Pancreas (tissue), 10 donors: ENCODE measurements at regions not wholly inside any gene's neighbourhood (a gene's known extent, or its start where the extent isn't known, plus 50 kb on each side); places are given as distances from the start of the nearest gene placed in this dataset.

Experiments
- ATAC-seq, 4 donors: fragments of 200-7000 bp; cut with Tn5 transposase; one replicate each; pipeline versions ENCODE4 v1.8.0 to v1.9.1; 2020; ENCODE audit warnings: mild to moderate bottlenecking in 4 of 4, moderate library complexity in 4 of 4
- DNase-seq, 6 donors: peaks; one replicate each; pipeline ENCODE4 v3.0.0-alpha.2; 2020
- FAIRE-seq: peaks from 2 replicates; lab custom pipeline; 2012; peaks lifted over from hg19 to GRCh38; lab: Jason Lieb, UNC
- H3K27ac ChIP-seq, 4 donors: fragments of 200-600 bp; sonication (generic); 1 replicate in 3 of 4; 2 replicates in 1 of 4; pipeline versions ENCODE4 v1.5.0 to v1.8.0; 2020
- H3K27me3 ChIP-seq, 4 donors: fragments of 200-600 bp; one replicate each; pipeline ENCODE4 v1.8.0; 2021
- H3K36me3 ChIP-seq, 3 donors: fragments of 200-600 bp; sonication (generic) in 1 of 3; one replicate each; pipeline versions ENCODE4 v1.5.0 to v1.8.0; 2020 to 2021
- H3K4me1 ChIP-seq, 3 donors: fragments of 200-600 bp; one replicate each; pipeline ENCODE4 v1.8.0; 2021
- H3K4me3 ChIP-seq, 4 donors: fragments of 200-600 bp; sonication (generic) in 2 of 4; one replicate each; pipeline versions ENCODE4 v1.5.0 to v1.8.0; 2020 to 2021
- H3K9me3 ChIP-seq, 4 donors: fragments of 200-600 bp; one replicate each; pipeline ENCODE4 v1.8.0; 2021
- CTCF ChIP-seq, 4 donors: fragments of 200-600 bp; sonication (generic) in 3 of 4; IDR thresholded peaks; one replicate each; pipeline versions ENCODE4 v1.5.0 to v1.8.0; 2021; ENCODE audit warnings: antibody characterized with exemption in 4 of 4
- WGBS, 2 donors: extraction: QIAGEN DNeasy Blood & Tissue Kit; methylation state at CpG; one replicate each; pipeline ENCODE4 v1.1.7; 2013; 5-methylcytosine and 5-hydroxymethylcytosine counted together
- intact Hi-C, 3 donors: fragments of 100-400 bp; cut with DNase I; formaldehyde crosslinking; loops; one replicate each; pipeline versions ENCODE4 v1.11.1 to v1.14.2; 2022
- donor health status: healthy with polysubstance abuse.
- donor health status: DM: no; HTN: no; CAD: no; lungs with moderate emphysema.
- donor health status: DM: no; HTN: no; CAD: no.
- donor health status: control.
- donor health status: control.
- donor health status: Bipolar disorder and iron deficiency.
- donor health status: DM: yes; HTN: yes; CAD: no.
- donor health status: DM: no; HTN: no; CAD: no.
- donor health status: DM: no; HTN: no; CAD: no.
- donor health status: DM: yes; HTN: yes; CAD: no.

DNA sequence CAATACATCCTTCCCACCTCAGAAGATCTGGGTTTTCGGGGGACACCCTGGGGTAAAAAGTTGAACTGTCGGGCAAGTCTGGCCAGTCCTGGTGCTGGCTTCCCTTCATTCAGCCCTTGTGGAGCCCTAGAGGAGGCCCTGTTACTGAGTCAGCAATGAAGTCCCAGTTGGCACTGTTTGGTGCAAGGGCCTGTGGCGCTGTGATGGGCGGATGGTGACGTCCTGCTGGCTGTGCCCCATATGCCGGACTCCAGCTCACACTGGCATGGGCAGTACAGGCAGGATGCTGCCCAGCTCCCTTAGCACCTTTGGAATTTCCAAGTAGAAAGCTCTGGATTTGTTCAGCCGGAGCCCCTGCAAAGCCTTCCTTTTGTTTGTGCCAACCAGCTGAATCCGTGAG, 186.2 kb upstream of the PMEPA1 start:
- no peak for TF ChIP-seq CTCF (IDR thresholded peaks at IDR 0.05)
- FAIRE-seq (no peak), DNase-seq (no peak), ATAC-seq (no peak)
- no peaks in the 10 kb centered on the region for H3K36me3 ChIP-seq
- H3K27ac ChIP-seq, result no peak overlapping the region
- no peaks in the 10 kb centered on the region for H3K9me3 ChIP-seq
- WGBS, 2 donors, result 77 to 80% methylated on average over 8 of the region's 8 CpGs
- H3K4me3 ChIP-seq, result no peak overlapping the region
- H3K27me3 ChIP-seq, result no peaks in the 10 kb centered on the region
- intact Hi-C loops, result no loop called here
- peaks cover 0 to 5% (median 0%) of the 10 kb centered on the region in 3 donors for H3K4me1 ChIP-seq

DNA sequence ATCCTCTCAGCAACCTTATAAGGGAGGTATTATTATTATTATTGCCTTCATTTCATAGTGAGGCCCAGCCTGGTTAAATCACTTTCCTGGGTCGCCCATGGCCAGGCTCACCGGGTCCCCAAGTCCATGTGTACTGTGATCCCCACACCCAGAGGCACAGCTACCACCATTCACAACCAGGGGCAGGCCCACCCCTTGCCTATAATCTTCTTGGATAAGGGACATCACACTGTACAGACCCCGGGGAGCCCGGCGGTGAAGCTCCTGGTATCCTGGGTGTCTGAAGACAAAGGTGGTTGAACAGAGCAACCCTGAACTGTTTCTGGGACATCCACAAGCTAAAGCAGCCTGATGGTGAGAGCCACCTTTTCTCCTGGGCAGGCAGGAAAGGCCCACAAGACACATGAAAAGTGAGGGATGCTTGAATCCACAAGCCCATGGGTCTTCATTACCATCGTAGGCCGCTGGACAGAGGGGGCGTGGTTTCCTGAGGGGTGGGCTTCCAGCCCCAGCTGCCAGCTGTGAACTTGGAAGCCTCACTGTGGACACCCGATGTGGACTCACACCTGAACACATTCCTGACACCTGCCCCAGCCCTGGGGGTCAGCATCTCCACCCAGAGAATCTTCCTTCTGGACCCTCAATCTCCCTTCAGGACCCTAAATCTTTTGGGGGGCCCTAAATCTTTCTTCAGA, 185.5 kb upstream of the PMEPA1 start:
- intact Hi-C loops, result no loop called here
- FAIRE-seq, result no peak
- no peaks in the 10 kb centered on the region for H3K27me3 ChIP-seq
- no peak for ATAC-seq
- TF ChIP-seq CTCF (IDR thresholded peaks at IDR 0.05), result no peak
- H3K4me1 ChIP-seq, result peaks cover 0 to 5% (median 0%) of the 10 kb centered on the region in 3 donors
- H3K4me3 ChIP-seq, result no peak overlapping the region
- no peaks in the 10 kb centered on the region for H3K36me3 ChIP-seq
- H3K27ac ChIP-seq, result no peak overlapping the region
- H3K9me3 ChIP-seq, result no peaks in the 10 kb centered on the region
- WGBS, 2 donors, result 75 to 83% methylated on average over 9 of the region's 9 CpGs
- DNase-seq, result no peak

GRCh38 chr20:57894522-57894921, 184.7 kb upstream of the PMEPA1 start:
- Histone ChIP-seq H3K9me3 (no peaks in the 10 kb centered on the region), H3K36me3 (no peaks in the 10 kb centered on the region), H3K27ac (no peak overlapping the region), H3K27me3 (no peaks in the 10 kb centered on the region), H3K4me3 (no peak overlapping the region), H3K4me1 (peaks cover 0 to 5% (median 0%) of the 10 kb centered on the region in 3 donors)
- no peak for FAIRE-seq
- no peak for DNase-seq
- no peak for TF ChIP-seq CTCF (IDR thresholded peaks at IDR 0.05)
- intact Hi-C loops, result no loop called here
- ATAC-seq, result no peak

GRCh38 chr20:57894096-57894495, 184.3 kb upstream of the PMEPA1 start:
- no peak overlapping the region for H3K27ac ChIP-seq
- H3K4me3 ChIP-seq, result no peak overlapping the region
- FAIRE-seq (no peak), DNase-seq (no peak), ATAC-seq (no peak)
- intact Hi-C loops, result no loop called here
- H3K9me3 ChIP-seq, result no peaks in the 10 kb centered on the region
- no peaks in the 10 kb centered on the region for H3K27me3 ChIP-seq
- WGBS, 2 donors, result 60 to 80% methylated on average over 10 of the region's 10 CpGs
- no peaks in the 10 kb centered on the region for H3K36me3 ChIP-seq
- TF ChIP-seq CTCF (IDR thresholded peaks at IDR 0.05), result no peak
- H3K4me1 ChIP-seq, result peaks cover 0 to 5% (median 0%) of the 10 kb centered on the region in 3 donors

DNA sequence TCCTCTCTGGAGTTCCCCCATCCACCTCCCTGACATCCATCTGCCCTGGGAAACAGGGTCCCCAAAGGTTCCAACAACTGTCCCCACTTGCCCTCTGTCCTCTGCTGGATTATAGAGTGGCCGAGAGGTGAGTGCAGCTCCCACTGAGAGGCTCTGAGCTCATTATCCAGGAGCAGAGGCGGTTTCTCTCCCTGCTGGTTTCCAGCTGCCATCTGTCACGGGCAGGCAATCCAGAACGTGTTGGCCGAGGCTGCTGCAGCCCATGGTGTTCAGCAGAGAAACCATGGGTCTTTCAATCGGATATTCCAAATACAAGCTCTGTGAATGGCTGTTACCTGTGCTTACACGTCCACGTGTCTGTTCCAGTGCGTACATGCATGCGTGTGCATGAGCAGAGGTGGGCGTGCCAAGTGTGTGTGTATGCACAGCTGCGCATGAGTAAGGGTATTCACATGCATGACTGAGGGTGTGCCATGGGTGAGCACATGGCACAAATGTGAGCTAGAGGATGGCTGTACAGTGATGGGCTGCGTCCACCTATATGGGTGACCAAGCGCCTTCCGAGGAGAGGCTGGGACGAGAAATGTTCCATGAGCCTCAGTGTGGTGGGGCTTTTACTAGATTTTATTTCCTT, 183.7 kb upstream of the PMEPA1 start:
- WGBS, 2 donors, result 62 to 67% methylated on average over 16 of the region's 16 CpGs
- intact Hi-C loops, result no loop called here
- DNase-seq (no peak), ATAC-seq (no peak), FAIRE-seq (no peak)
- H3K27ac ChIP-seq, result no peak overlapping the region
- no peaks in the 10 kb centered on the region for H3K36me3 ChIP-seq
- H3K9me3 ChIP-seq, result no peaks in the 10 kb centered on the region
- H3K27me3 ChIP-seq, result no peaks in the 10 kb centered on the region
- H3K4me3 ChIP-seq, result no peak overlapping the region
- no peak for TF ChIP-seq CTCF (IDR thresholded peaks at IDR 0.05)
- peaks cover 0 to 5% (median 0%) of the 10 kb centered on the region in 3 donors for H3K4me1 ChIP-seq
